HepG2 (cell line): ENCODE measurements at regions not wholly inside any gene's neighbourhood (a gene's known extent, or its start where the extent isn't known, plus 50 kb on each side); places are given as distances from the start of the nearest gene placed in this dataset.

Experiments used
- FOXP4 ChIP-seq: sonication (generic); formaldehyde crosslinking; IDR thresholded peaks from 2 replicates; pipeline ENCODE4 v1.4.0; 2020; ENCODE audit warnings: missing genetic modification reagents
- KLF9 ChIP-seq: IDR thresholded peaks from 2 replicates; pipeline ENCODE4 v1.6.1; 2016; ENCODE audit warnings: low read depth
- MAFF ChIP-seq: IDR thresholded peaks from 2 replicates; pipeline ENCODE4 v1.6.1; 2011; ENCODE audit warnings: low read depth, low read length, improper control_type of control experiment
- MYPOP ChIP-seq: sonication (generic); formaldehyde crosslinking; IDR thresholded peaks from 2 replicates; pipeline ENCODE4 v1.8.1; 2023; ENCODE audit warnings: mild to moderate bottlenecking, moderate library complexity, missing genetic modification reagents
- PATZ1 ChIP-seq: sonication (generic); formaldehyde crosslinking; IDR thresholded peaks from 2 replicates; pipeline ENCODE4 v1.4.0; 2020; ENCODE audit warnings: missing genetic modification reagents
- PCBP2 ChIP-seq: fragments of 200-400 bp; formaldehyde crosslinking; optimal IDR thresholded peaks from 2 replicates; pipeline ENCODE3; 2018; ENCODE audit warnings: low read length, low read depth; ENCODE audit not compliant: poor library complexity, severe bottlenecking
- PRMT3 ChIP-seq: sonication (generic); formaldehyde crosslinking; IDR thresholded peaks from 2 replicates; pipeline ENCODE4 v1.8.1; 2022; ENCODE audit warnings: low read depth, mild to moderate bottlenecking, moderate library complexity, missing genetic modification reagents, borderline replicate concordance
- RARA ChIP-seq: IDR thresholded peaks from 2 replicates; pipeline ENCODE4 v1.6.1; 2016; ENCODE audit warnings: missing genetic modification reagents, missing compliant biosample characterization
- REPIN1 ChIP-seq: sonication (generic); formaldehyde crosslinking; IDR thresholded peaks from 2 replicates; pipeline ENCODE4 v1.8.0; 2022; ENCODE audit warnings: missing genetic modification reagents, low read depth, mild to moderate bottlenecking, borderline replicate concordance
- SOX6 ChIP-seq, 2 experiments: fragments of 450-650 bp in 1 of 2; sonication (generic) in 1 of 2; formaldehyde crosslinking in 1 of 2; IDR thresholded peaks; 2 replicates each; pipeline versions ENCODE4 v1.4.0 to v1.6.1; 2017 to 2020; ENCODE audit warnings: antibody characterized with exemption in 1 of 2, mild to moderate bottlenecking in 1 of 2, missing genetic modification reagents in 1 of 2
- TBL1XR1 ChIP-seq: fragments of 150-350 bp; IDR thresholded peaks from 2 replicates; pipeline ENCODE4 v1.6.1; 2014; ENCODE audit warnings: borderline replicate concordance, low read length; ENCODE audit not compliant: partially characterized antibody
- TFDP2 ChIP-seq: sonication (generic); formaldehyde crosslinking; IDR thresholded peaks from 2 replicates; pipeline ENCODE4 v1.4.0; 2020; ENCODE audit warnings: missing genetic modification reagents
- ZKSCAN8 ChIP-seq: IDR thresholded peaks from 2 replicates; pipeline ENCODE4 v1.6.1; 2016; ENCODE audit warnings: borderline replicate concordance, missing genetic modification reagents, missing compliant biosample characterization
- ZMYM4 ChIP-seq: sonication (generic); formaldehyde crosslinking; IDR thresholded peaks from 2 replicates; pipeline ENCODE4 v1.8.1; 2023; ENCODE audit warnings: mild to moderate bottlenecking, missing genetic modification reagents
- ZNF264 ChIP-seq: sonication (generic); formaldehyde crosslinking; IDR thresholded peaks from 2 replicates; pipeline ENCODE4 v1.4.0; 2020; ENCODE audit warnings: missing genetic modification reagents
- ZNF317 ChIP-seq: sonication (generic); formaldehyde crosslinking; IDR thresholded peaks from 2 replicates; pipeline ENCODE4 v1.5.0; 2020; ENCODE audit warnings: mild to moderate bottlenecking, missing genetic modification reagents
- ZNF644 ChIP-seq: IDR thresholded peaks from 2 replicates; pipeline ENCODE4 v1.6.1; 2016; ENCODE audit warnings: low read depth
- ZNF770 ChIP-seq: sonication (generic); formaldehyde crosslinking; IDR thresholded peaks from 2 replicates; pipeline ENCODE4 v1.5.0; 2020; ENCODE audit warnings: mild to moderate bottlenecking, missing genetic modification reagents
- ZSCAN22 ChIP-seq: sonication (generic); formaldehyde crosslinking; IDR thresholded peaks from 2 replicates; pipeline ENCODE4 v1.4.0; 2020; ENCODE audit warnings: mild to moderate bottlenecking, missing genetic modification reagents
- ZSCAN5A ChIP-seq: sonication (generic); formaldehyde crosslinking; IDR thresholded peaks from 2 replicates; pipeline ENCODE4 v1.8.0; 2022; ENCODE audit warnings: mild to moderate bottlenecking, missing genetic modification reagents, borderline replicate concordance
- ZSCAN9 ChIP-seq: IDR thresholded peaks from 2 replicates; pipeline ENCODE4 v1.6.1; 2016; ENCODE audit warnings: borderline replicate concordance

- TF ChIP-seq ZNF770 (peak; percentile 26; the same call in 1 of the 2 replicates), TBL1XR1 (peak; percentile 21), RARA (peak; percentile 63), MAFF (0 out of 2 replicates have a peak, but pooled peaks have one; percentile 11), PCBP2 (no peak), REPIN1 (peak; percentile 86; the same call in 1 of the 2 replicates), TFDP2 (no peak), ZSCAN5A (CRISPR knock-in tag) (peak; percentile 67; the same call in 1 of the 2 replicates), ZNF317 (CRISPR knock-in tag) (peak; percentile 81), ZNF644 (CRISPR knock-in tag) (peak; percentile 96), MYPOP (CRISPR knock-in tag) (no peak), ZMYM4 (peak; percentile 85), PATZ1 (0 out of 2 replicates have a peak, but pooled peaks have one; percentile 22), SOX6 (IDR thresholded peaks at IDR 0.05) (no peak), SOX6 (CRISPR knock-in tag; IDR thresholded peaks at IDR 0.05) (peak; percentile 81), ZKSCAN8 (CRISPR knock-in tag) (peak; percentile 18; the same call in 1 of the 2 replicates), ZNF264 (CRISPR knock-in tag) (peak; percentile 92), FOXP4 (CRISPR knock-in tag) (peak; percentile 66), PRMT3 (CRISPR knock-in tag) (no peak), ZSCAN9 (CRISPR knock-in tag) (no peak), ZSCAN22 (CRISPR knock-in tag) (no peak), KLF9 (CRISPR knock-in tag) (no peak)
These were observed 142.0 kb upstream of the NUDT6 start (continued) for GRCh38 chr4:123064390-123064789.
